NCI-H524 (cell line): ENCODE measurements at regions not wholly inside any gene's neighbourhood (a gene's known extent, or its start where the extent isn't known, plus 50 kb on each side); places are given as distances from the start of the nearest gene placed in this dataset.

Source experiments
- DNase-seq, 2 experiments: peaks; one replicate each; lab custom pipeline; 2025; lab: John Stamatoyannopoulos, UW

GRCh38 chr16:51723036-51723724 lies 572.1 kb upstream of the SALL1 start:
- DNase-seq = no peak

GRCh38 chr16:51722467-51722866 lies 571.4 kb upstream of the SALL1 start:
- no peak for DNase-seq

- DNase-seq = no peak
Observed at GRCh38 chr16:51719376-51719775, 568.3 kb upstream of the SALL1 start.

GRCh38 chr16:51716195-51716594 lies 565.1 kb upstream of the SALL1 start:
- no peak for DNase-seq

GRCh38 chr16:51713502-51713901 lies 562.4 kb upstream of the SALL1 start:
- DNase-seq = no peak

- DNase-seq = no peak
Observed at GRCh38 chr16:51710905-51711563, 560.0 kb upstream of the SALL1 start.

- no peak for DNase-seq
Observed at GRCh38 chr16:51710186-51710585, 559.1 kb upstream of the SALL1 start.

- no peak for DNase-seq
Observed at GRCh38 chr16:51708861-51709260, 557.8 kb upstream of the SALL1 start.

GRCh38 chr16:51707666-51708065 lies 556.6 kb upstream of the SALL1 start:
- no peak for DNase-seq

- no peak for DNase-seq
Observed at GRCh38 chr16:51705142-51705541, 554.1 kb upstream of the SALL1 start.

- DNase-seq = no peak
Observed at GRCh38 chr16:51701025-51701424, 550.0 kb upstream of the SALL1 start.

GRCh38 chr16:51699686-51700396 lies 548.8 kb upstream of the SALL1 start:
- no peak for DNase-seq

GRCh38 chr16:51698647-51699046 lies 547.6 kb upstream of the SALL1 start:
- DNase-seq = no peak

GRCh38 chr16:51697454-51697853 lies 546.4 kb upstream of the SALL1 start:
- DNase-seq = no peak

GRCh38 chr16:51696376-51696775 lies 545.3 kb upstream of the SALL1 start:
- DNase-seq = peak in 1 of 2 experiments; percentile 57

GRCh38 chr16:51691109-51691508 lies 540.0 kb upstream of the SALL1 start:
- DNase-seq = no peak

- DNase-seq = no peak
Observed at GRCh38 chr16:51685498-51685897, 534.4 kb upstream of the SALL1 start.

GRCh38 chr16:51683882-51684281 lies 532.8 kb upstream of the SALL1 start:
- no peak for DNase-seq

GRCh38 chr16:51682905-51683304 lies 531.8 kb upstream of the SALL1 start:
- DNase-seq = no peak

GRCh38 chr16:51674615-51675014 lies 523.5 kb upstream of the SALL1 start:
- no peak for DNase-seq

GRCh38 chr16:51670527-51670926 lies 519.5 kb upstream of the SALL1 start:
- no peak for DNase-seq

GRCh38 chr16:51666821-51667220 lies 515.8 kb upstream of the SALL1 start:
- DNase-seq = no peak

GRCh38 chr16:51666074-51666473 lies 515.0 kb upstream of the SALL1 start:
- no peak for DNase-seq
